ENCODE measurements at regions not wholly inside any gene's neighbourhood (a gene's known extent, or its start where the extent isn't known, plus 50 kb on each side); places are given as distances from the start of the nearest gene placed in this dataset.

GRCh38 chr5:56440871-56441740 is 208.0 kb upstream of the ANKRD55 start:
- H3K4me3 ChIP-seq (ENCODE audit: low read depth, low read length) = no peak overlapping the region
- no peak for TF ChIP-seq CTCF (IDR thresholded peaks at IDR 0.05; ENCODE audit: borderline replicate concordance, insufficient read depth, low read depth, low read length)

DNA sequence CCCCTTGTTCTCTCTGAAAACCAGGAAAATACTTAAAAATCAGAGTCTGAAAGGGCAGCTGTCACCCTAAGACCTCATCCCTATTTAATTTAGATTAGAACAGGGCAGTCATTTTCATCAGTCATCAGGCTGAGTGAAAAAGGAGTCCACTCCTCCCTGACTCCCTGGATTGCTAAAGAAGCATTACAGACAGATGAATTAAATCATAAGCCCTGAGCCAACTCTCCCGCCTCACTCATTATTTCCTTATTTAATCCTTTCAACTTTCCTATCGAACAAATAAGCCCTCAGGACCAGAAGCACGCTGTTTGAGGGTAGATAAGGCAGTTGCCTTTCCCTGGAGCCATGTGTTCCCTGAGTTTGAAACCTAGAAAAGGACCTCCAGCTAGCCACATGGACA is 201.9 kb upstream of the ANKRD55 start:
- TF ChIP-seq CTCF (IDR thresholded peaks at IDR 0.05; ENCODE audit: borderline replicate concordance, insufficient read depth, low read depth, low read length) = no peak
- no peak overlapping the region for H3K4me3 ChIP-seq (ENCODE audit: low read depth, low read length)

DNA sequence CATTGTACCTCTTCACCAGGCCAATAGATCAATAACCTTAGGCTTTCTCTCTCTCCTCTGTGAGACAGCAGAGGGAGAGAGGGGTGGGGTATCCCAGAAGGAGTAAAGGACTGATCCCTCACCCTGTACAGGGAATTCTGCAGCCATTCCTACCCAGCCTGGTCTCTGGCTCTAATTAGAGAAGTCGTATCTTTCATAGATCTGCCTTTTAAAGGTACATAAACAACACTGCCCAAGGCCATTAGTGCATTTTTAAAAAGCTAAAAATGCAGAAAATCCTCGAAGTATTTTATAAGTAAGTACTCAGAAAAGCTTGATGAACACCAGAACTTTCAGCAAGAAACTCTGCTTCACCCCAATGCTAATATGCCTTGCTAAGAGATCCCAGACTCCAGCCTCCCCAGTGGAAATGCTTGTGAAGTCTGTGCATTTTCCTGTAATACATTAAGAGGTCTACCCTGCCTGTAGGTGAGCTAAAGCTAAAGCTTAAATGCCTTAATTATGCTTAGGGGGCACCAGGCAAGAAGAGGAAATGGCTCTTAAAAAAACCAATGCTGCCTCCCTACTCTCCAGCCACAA is 200.0 kb upstream of the ANKRD55 start:
- no peak for TF ChIP-seq CTCF (IDR thresholded peaks at IDR 0.05; ENCODE audit: borderline replicate concordance, insufficient read depth, low read depth, low read length)
- H3K4me3 ChIP-seq (ENCODE audit: low read depth, low read length) = no peak overlapping the region

DNA sequence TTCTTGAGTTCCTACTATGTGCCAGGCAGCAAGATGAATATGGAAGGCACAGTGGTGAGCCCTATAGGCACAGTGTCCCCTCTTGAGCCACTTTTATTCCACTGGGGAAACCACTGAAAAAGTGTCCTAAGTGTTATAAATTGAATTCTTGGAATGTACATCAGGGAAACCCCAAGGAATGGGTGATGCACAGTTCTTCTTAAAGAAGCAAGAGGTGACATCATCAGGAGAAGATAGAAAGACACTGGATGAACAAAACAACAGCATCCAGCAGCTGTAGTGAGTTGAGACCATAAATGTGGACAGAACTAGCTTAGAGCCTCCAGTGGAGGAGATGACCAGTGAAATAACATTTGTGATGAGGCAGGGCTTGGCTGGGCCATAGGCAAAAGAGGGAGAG is 199.2 kb upstream of the ANKRD55 start:
- H3K4me3 ChIP-seq (ENCODE audit: low read depth, low read length) = no peak overlapping the region
- TF ChIP-seq CTCF (IDR thresholded peaks at IDR 0.05; ENCODE audit: borderline replicate concordance, insufficient read depth, low read depth, low read length) = no peak

- no peak for TF ChIP-seq CTCF (IDR thresholded peaks at IDR 0.05; ENCODE audit: borderline replicate concordance, insufficient read depth, low read depth, low read length)
- H3K4me3 ChIP-seq (ENCODE audit: low read depth, low read length) = no peak overlapping the region
Observed at GRCh38 chr5:56430422-56430821, 197.3 kb upstream of the ANKRD55 start.

- H3K4me3 ChIP-seq (ENCODE audit: low read depth, low read length) = no peak overlapping the region
- no peak for TF ChIP-seq CTCF (IDR thresholded peaks at IDR 0.05; ENCODE audit: borderline replicate concordance, insufficient read depth, low read depth, low read length)
Observed at GRCh38 chr5:56429110-56429561, 196.0 kb upstream of the ANKRD55 start.

DNA sequence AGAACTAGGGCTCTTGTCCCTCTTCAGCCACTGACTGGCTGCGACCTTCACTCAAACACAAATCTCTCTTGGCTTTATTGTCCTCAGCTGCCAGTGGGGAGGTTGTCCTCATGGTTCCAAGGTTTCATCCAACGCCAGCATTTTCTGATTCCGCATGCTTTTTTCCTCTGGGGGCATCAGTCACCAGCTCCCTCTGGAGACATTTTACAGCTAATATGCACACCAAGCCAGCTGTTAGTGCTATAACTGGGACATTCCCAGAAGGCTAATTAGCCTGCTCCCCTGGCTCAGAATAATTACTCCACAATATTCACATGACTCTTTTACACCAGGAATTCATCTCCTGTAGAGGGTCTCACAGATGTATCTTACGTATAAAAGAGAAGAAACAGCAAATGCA is 193.6 kb upstream of the ANKRD55 start:
- H3K4me3 ChIP-seq (ENCODE audit: low read depth, low read length) = no peak overlapping the region
- TF ChIP-seq CTCF (IDR thresholded peaks at IDR 0.05; ENCODE audit: borderline replicate concordance, insufficient read depth, low read depth, low read length) = no peak

Data from GM12875 (cell line).